ENCODE measurements at regions not wholly inside any gene's neighbourhood (a gene's known extent, or its start where the extent isn't known, plus 50 kb on each side); places are given as distances from the start of the nearest gene placed in this dataset.

- TF ChIP-seq CTCF (IDR thresholded peaks at IDR 0.05; ENCODE audit: borderline replicate concordance, control extremely low read depth, extremely low read depth, insufficient read depth, missing control alignments) = no peak
- in situ Hi-C loops (cut with MboI; ENCODE audit: low sequenced_read_pairs, unreplicated experiment) = no loop called here
- DNase-seq (ENCODE audit: low spot score) = no peak
Observed at GRCh38 chr12:93081810-93082165, 152.7 kb upstream of the EEA1 start.

GRCh38 chr12:93085383-93086287 is 156.5 kb upstream of the EEA1 start:
- in situ Hi-C loops (cut with MboI; ENCODE audit: low sequenced_read_pairs, unreplicated experiment) = no loop called here
- TF ChIP-seq CTCF (IDR thresholded peaks at IDR 0.05; ENCODE audit: borderline replicate concordance, control extremely low read depth, extremely low read depth, insufficient read depth, missing control alignments) = no peak
- no peak for DNase-seq (ENCODE audit: low spot score)

- in situ Hi-C loops (cut with MboI; ENCODE audit: low sequenced_read_pairs, unreplicated experiment) = no loop called here
- no peak for TF ChIP-seq CTCF (IDR thresholded peaks at IDR 0.05; ENCODE audit: borderline replicate concordance, control extremely low read depth, extremely low read depth, insufficient read depth, missing control alignments)
- DNase-seq (ENCODE audit: low spot score) = no peak
Observed at GRCh38 chr12:93086288-93086727, 157.2 kb upstream of the EEA1 start.

- in situ Hi-C loops (cut with MboI; ENCODE audit: low sequenced_read_pairs, unreplicated experiment) = no loop called here
- no peak for DNase-seq (ENCODE audit: low spot score)
Observed at GRCh38 chr12:93087840-93088610, 158.9 kb upstream of the EEA1 start.

GRCh38 chr12:93089805-93090569 is 160.9 kb upstream of the EEA1 start:
- in situ Hi-C loops (cut with MboI; ENCODE audit: low sequenced_read_pairs, unreplicated experiment) = no loop called here
- no peak for DNase-seq (ENCODE audit: low spot score)
- TF ChIP-seq CTCF (IDR thresholded peaks at IDR 0.05; ENCODE audit: borderline replicate concordance, control extremely low read depth, extremely low read depth, insufficient read depth, missing control alignments) = no peak

More at GRCh38 chr12:93087840-93088610, 158.9 kb upstream of the EEA1 start:
- TF ChIP-seq CTCF (IDR thresholded peaks at IDR 0.05; ENCODE audit: borderline replicate concordance, control extremely low read depth, extremely low read depth, insufficient read depth, missing control alignments) = no peak

- no peak for TF ChIP-seq CTCF (IDR thresholded peaks at IDR 0.05; ENCODE audit: borderline replicate concordance, control extremely low read depth, extremely low read depth, insufficient read depth, missing control alignments)
- in situ Hi-C loops (cut with MboI; ENCODE audit: low sequenced_read_pairs, unreplicated experiment) = no loop called here
- no peak for DNase-seq (ENCODE audit: low spot score)
Observed at GRCh38 chr12:93090731-93091172, 161.7 kb upstream of the EEA1 start.
